ENCODE measurements at regions not wholly inside any gene's neighbourhood (a gene's known extent, or its start where the extent isn't known, plus 50 kb on each side); places are given as distances from the start of the nearest gene placed in this dataset.

GRCh38 chr11:33536178-33536577, 164.4 kb downstream of the C11orf91 start:
- TF ChIP-seq CTCF (conservative IDR thresholded peaks at IDR 0.05) = no peak
- Mint-ChIP-seq H3K9me3 (peaks cover 4% of the 10 kb centered on the region), H3K27ac (ENCODE audit: unreplicated experiment) (no peak overlapping the region), H3K4me3 (no peak overlapping the region), H3K4me1 (peaks cover 3% of the 10 kb centered on the region), H3K36me3 (ENCODE audit: low read depth) (no peaks in the 10 kb centered on the region), H3K27me3 (ENCODE audit: low read depth) (no peaks in the 10 kb centered on the region)
- no peak for DNase-seq (ENCODE audit: low read depth, low spot score)

- Mint-ChIP-seq H3K4me1 (peaks cover 3% of the 10 kb centered on the region), H3K27ac (ENCODE audit: unreplicated experiment) (no peak overlapping the region), H3K27me3 (ENCODE audit: low read depth) (no peaks in the 10 kb centered on the region), H3K9me3 (peaks cover 4% of the 10 kb centered on the region), H3K4me3 (no peak overlapping the region), H3K36me3 (ENCODE audit: low read depth) (no peaks in the 10 kb centered on the region)
- TF ChIP-seq CTCF (conservative IDR thresholded peaks at IDR 0.05) = no peak
- no peak for DNase-seq (ENCODE audit: low read depth, low spot score)
Observed at GRCh38 chr11:33534575-33534974, 166.1 kb downstream of the C11orf91 start.

- H3K4me3 Mint-ChIP-seq = no peak overlapping the region
- DNase-seq (ENCODE audit: low read depth, low spot score) = no peak
- H3K27ac Mint-ChIP-seq (ENCODE audit: unreplicated experiment) = no peak overlapping the region
- H3K9me3 Mint-ChIP-seq = peaks cover 8% of the 10 kb centered on the region
- H3K36me3 Mint-ChIP-seq (ENCODE audit: low read depth) = no peaks in the 10 kb centered on the region
- peaks cover 3% of the 10 kb centered on the region for H3K4me1 Mint-ChIP-seq
- no peaks in the 10 kb centered on the region for H3K27me3 Mint-ChIP-seq (ENCODE audit: low read depth)
- TF ChIP-seq CTCF (conservative IDR thresholded peaks at IDR 0.05) = no peak
Observed at GRCh38 chr11:33533386-33534052, 167.1 kb downstream of the C11orf91 start.

- H3K4me1 Mint-ChIP-seq = peaks cover 3% of the 10 kb centered on the region
- TF ChIP-seq CTCF (conservative IDR thresholded peaks at IDR 0.05) = no peak
- no peaks in the 10 kb centered on the region for H3K27me3 Mint-ChIP-seq (ENCODE audit: low read depth)
- no peak overlapping the region for H3K27ac Mint-ChIP-seq (ENCODE audit: unreplicated experiment)
- no peaks in the 10 kb centered on the region for H3K36me3 Mint-ChIP-seq (ENCODE audit: low read depth)
- peaks cover 13% of the 10 kb centered on the region for H3K9me3 Mint-ChIP-seq
- H3K4me3 Mint-ChIP-seq = no peak overlapping the region
- DNase-seq (ENCODE audit: low read depth, low spot score) = no peak
Observed at GRCh38 chr11:33532720-33533385, 167.8 kb downstream of the C11orf91 start.

GRCh38 chr11:33532257-33532656, 168.4 kb downstream of the C11orf91 start:
- Mint-ChIP-seq H3K4me1 (peaks cover 3% of the 10 kb centered on the region), H3K27ac (ENCODE audit: unreplicated experiment) (no peak overlapping the region)

More at GRCh38 chr11:33532257-33532656, 168.4 kb downstream of the C11orf91 start:
- no peaks in the 10 kb centered on the region for H3K27me3 Mint-ChIP-seq (ENCODE audit: low read depth)
- no peak overlapping the region for H3K4me3 Mint-ChIP-seq
- TF ChIP-seq CTCF (conservative IDR thresholded peaks at IDR 0.05) = no peak
- DNase-seq (ENCODE audit: low read depth, low spot score) = no peak
- H3K9me3 Mint-ChIP-seq = peaks cover 17% of the 10 kb centered on the region
- H3K36me3 Mint-ChIP-seq (ENCODE audit: low read depth) = no peaks in the 10 kb centered on the region

Data from neural crest cell (in vitro differentiated cells).